Type B pancreatic cell (in vitro differentiated cells): ENCODE measurements at regions not wholly inside any gene's neighbourhood (a gene's known extent, or its start where the extent isn't known, plus 50 kb on each side); places are given as distances from the start of the nearest gene placed in this dataset.

Source experiments
- DNase-seq: peaks from one replicate; pipeline ENCODE4 v3.0.0; 2021; ENCODE audit warnings: mixed read lengths; ENCODE audit not compliant: unreplicated experiment; ENCODE audit errors: extremely low spot score
- H3K27ac Mint-ChIP-seq: 2 replicates; pipeline ENCODE4 v1.8.0; 2021; ENCODE audit warnings: mild to moderate bottlenecking, mixed read lengths
- H3K27me3 Mint-ChIP-seq: 2 replicates; pipeline ENCODE4 v1.8.0; 2021; ENCODE audit warnings: mixed read lengths
- H3K36me3 Mint-ChIP-seq: 2 replicates; pipeline ENCODE4 v1.8.0; 2021; ENCODE audit warnings: mixed read lengths
- H3K4me1 Mint-ChIP-seq: one replicate; pipeline ENCODE4 v1.8.0; 2021; ENCODE audit warnings: mixed read lengths; ENCODE audit not compliant: unreplicated experiment
- H3K4me3 Mint-ChIP-seq: 2 replicates; pipeline ENCODE4 v1.8.0; 2021; ENCODE audit warnings: mild to moderate bottlenecking, mixed read lengths
- H3K9me3 Mint-ChIP-seq: 2 replicates; pipeline ENCODE4 v1.8.0; 2021; ENCODE audit warnings: mixed read lengths
- CTCF ChIP-seq: fragments of 200-600 bp; sonication (generic); conservative IDR thresholded peaks from 2 replicates; pipeline ENCODE4 v1.5.0; 2021; ENCODE audit warnings: antibody characterized with exemption, mild to moderate bottlenecking

GRCh38 chr2:39949131-39949530 is 170.1 kb upstream of the THUMPD2 start:
- Mint-ChIP-seq H3K36me3 (no peaks in the 10 kb centered on the region), H3K27ac (no peak overlapping the region), H3K4me3 (no peak overlapping the region), H3K4me1 (no peaks in the 10 kb centered on the region), H3K27me3 (no peaks in the 10 kb centered on the region), H3K9me3 (no peaks in the 10 kb centered on the region)
- DNase-seq: no peak
- TF ChIP-seq CTCF: no peak

GRCh38 chr2:39948016-39948719 is 169.1 kb upstream of the THUMPD2 start:
- Mint-ChIP-seq H3K9me3 (no peaks in the 10 kb centered on the region), H3K4me3 (no peak overlapping the region), H3K36me3 (no peaks in the 10 kb centered on the region), H3K27ac (no peak overlapping the region), H3K27me3 (no peaks in the 10 kb centered on the region), H3K4me1 (no peaks in the 10 kb centered on the region)
- no peak for DNase-seq
- TF ChIP-seq CTCF: no peak

- Mint-ChIP-seq H3K36me3 (no peaks in the 10 kb centered on the region), H3K4me3 (no peak overlapping the region), H3K9me3 (no peaks in the 10 kb centered on the region), H3K27me3 (no peaks in the 10 kb centered on the region), H3K4me1 (no peaks in the 10 kb centered on the region), H3K27ac (no peak overlapping the region)
- TF ChIP-seq CTCF: no peak
- no peak for DNase-seq
Observed at GRCh38 chr2:39947294-39948015, 168.4 kb upstream of the THUMPD2 start.

- peaks cover 5% of the 10 kb centered on the region for H3K4me1 Mint-ChIP-seq
- DNase-seq: no peak
- H3K9me3 Mint-ChIP-seq: peaks cover 13% of the 10 kb centered on the region
- no peaks in the 10 kb centered on the region for H3K27me3 Mint-ChIP-seq
- no peaks in the 10 kb centered on the region for H3K36me3 Mint-ChIP-seq
- no peak overlapping the region for H3K4me3 Mint-ChIP-seq
- no peak for TF ChIP-seq CTCF
- no peak overlapping the region for H3K27ac Mint-ChIP-seq
Observed at GRCh38 chr2:39942950-39943349, 163.9 kb upstream of the THUMPD2 start.

- Mint-ChIP-seq H3K27me3 (no peaks in the 10 kb centered on the region), H3K27ac (no peak overlapping the region), H3K36me3 (no peaks in the 10 kb centered on the region), H3K4me3 (no peak overlapping the region), H3K9me3 (peaks cover 13% of the 10 kb centered on the region), H3K4me1 (peaks cover 5% of the 10 kb centered on the region)
- TF ChIP-seq CTCF: no peak
- no peak for DNase-seq
Observed at GRCh38 chr2:39938035-39938835, 159.2 kb upstream of the THUMPD2 start.
